Mesenchymal stem cell (in vitro differentiated cells and primary cell): ENCODE measurements at regions not wholly inside any gene's neighbourhood (a gene's known extent, or its start where the extent isn't known, plus 50 kb on each side); places are given as distances from the start of the nearest gene placed in this dataset.

ENCODE experiments used
- DNase-seq: peaks from one replicate; pipeline ENCODE4 v3.0.0-alpha.2; 2013
- H2AFZ ChIP-seq: one replicate; pipeline ENCODE4 v1.6.1; 2013; ENCODE audit warnings: low read depth, mild to moderate bottlenecking, control low read depth, inconsistent platforms, low read length, moderate library complexity
- H2AK5ac ChIP-seq: 2 replicates; pipeline ENCODE4 v1.6.1; 2013; ENCODE audit warnings: low read length, moderate library complexity, mild to moderate bottlenecking, inconsistent platforms; ENCODE audit not compliant: severe bottlenecking
- H2BK120ac ChIP-seq: one replicate; pipeline ENCODE4 v1.6.1; 2013; ENCODE audit warnings: low read depth, mild to moderate bottlenecking, inconsistent platforms, low read length, moderate library complexity
- H2BK12ac ChIP-seq, 2 experiments: one replicate each; pipeline ENCODE4 v1.6.1; 2013; ENCODE audit warnings: inconsistent platforms in 2 of 2, low read length in 2 of 2, mild to moderate bottlenecking in 2 of 2, moderate library complexity in 2 of 2, control low read depth in 1 of 2
- H2BK15ac ChIP-seq: one replicate; pipeline ENCODE4 v1.6.1; 2013; ENCODE audit warnings: mild to moderate bottlenecking, low read depth, inconsistent platforms; ENCODE audit not compliant: poor library complexity, severe bottlenecking
- H2BK5ac ChIP-seq: 2 replicates; pipeline ENCODE4 v1.6.1; 2013; ENCODE audit warnings: low read depth, mild to moderate bottlenecking, low read length, control low read depth, inconsistent platforms; ENCODE audit not compliant: poor library complexity, severe bottlenecking
- H3K14ac ChIP-seq, 2 experiments: one replicate each; pipeline ENCODE4 v1.6.1; 2013; ENCODE audit warnings: inconsistent platforms in 2 of 2, low read length in 2 of 2, control low read depth in 1 of 2, mild to moderate bottlenecking in 1 of 2, moderate library complexity in 1 of 2
- H3K18ac ChIP-seq, 2 experiments: one replicate each; pipeline ENCODE4 v1.6.1; 2013; ENCODE audit warnings: inconsistent platforms in 2 of 2, low read length in 2 of 2, control low read depth in 1 of 2, low read depth in 1 of 2, mild to moderate bottlenecking in 1 of 2
- H3K23ac ChIP-seq, 2 experiments: one replicate each; pipeline ENCODE4 v1.6.1; 2013; ENCODE audit warnings: inconsistent platforms in 2 of 2, low read length in 2 of 2, mild to moderate bottlenecking in 2 of 2, moderate library complexity in 2 of 2, control low read depth in 1 of 2
- H3K27ac ChIP-seq: 2 replicates; pipeline ENCODE4 v1.5.1; 2013; ENCODE audit warnings: mild to moderate bottlenecking, moderate library complexity, low read length, control low read depth, inconsistent platforms; ENCODE audit not compliant: poor library complexity, severe bottlenecking
- H3K27me3 ChIP-seq, 2 experiments: 2 replicates each; pipeline versions ENCODE4 v1.6.1 to v1.7.0; 2013; ENCODE audit warnings: low read length in 2 of 2, mild to moderate bottlenecking in 2 of 2, moderate library complexity in 2 of 2, control low read depth in 1 of 2, inconsistent platforms in 1 of 2; ENCODE audit not compliant: control insufficient read depth in 1 of 2, insufficient read depth in 1 of 2
- H3K36me3 ChIP-seq, 2 experiments: 2 replicates each; pipeline versions ENCODE4 v1.6.1 to v1.7.0; 2013; ENCODE audit warnings: low read length in 2 of 2, control low read depth in 1 of 2, inconsistent platforms in 1 of 2, low read depth in 1 of 2, mild to moderate bottlenecking in 1 of 2; ENCODE audit not compliant: insufficient read depth in 2 of 2, control insufficient read depth in 1 of 2
- H3K4ac ChIP-seq, 2 experiments: one replicate each; pipeline ENCODE4 v1.6.1; 2013; ENCODE audit warnings: inconsistent platforms in 2 of 2, low read length in 2 of 2, mild to moderate bottlenecking in 2 of 2, moderate library complexity in 2 of 2, control low read depth in 1 of 2, low read depth in 1 of 2
- H3K4me1 ChIP-seq: 2 replicates; pipeline ENCODE4 v1.6.1; 2013; ENCODE audit warnings: low read depth, low read length, control low read depth; ENCODE audit not compliant: control insufficient read depth, insufficient read depth
- H3K4me2 ChIP-seq: 2 replicates; pipeline ENCODE4 v1.6.1; 2013; ENCODE audit warnings: low read length, mild to moderate bottlenecking, inconsistent platforms; ENCODE audit not compliant: poor library complexity, severe bottlenecking
- H3K4me3 ChIP-seq, 2 experiments: 2 replicates each; pipeline versions ENCODE4 v1.5.1 to v1.7.0; 2013; ENCODE audit warnings: low read length in 2 of 2, mild to moderate bottlenecking in 2 of 2, control low read depth in 1 of 2, low read depth in 1 of 2; ENCODE audit not compliant: insufficient read depth in 1 of 2
- H3K79me1 ChIP-seq: replicated peaks from 2 replicates; pipeline ENCODE4 v1.6.1; 2013; ENCODE audit warnings: mild to moderate bottlenecking, control low read depth, low read length, inconsistent platforms; ENCODE audit not compliant: poor library complexity, severe bottlenecking
- H3K9ac ChIP-seq: 2 replicates; pipeline ENCODE4 v1.7.0; 2013; ENCODE audit warnings: mild to moderate bottlenecking, low read length, moderate library complexity
- H3K9me3 ChIP-seq: 2 replicates; pipeline ENCODE4 v1.7.0; 2013; ENCODE audit warnings: mild to moderate bottlenecking, low read length; ENCODE audit not compliant: control insufficient read depth
- H4K8ac ChIP-seq: one replicate; pipeline ENCODE4 v1.6.1; 2013; ENCODE audit warnings: inconsistent platforms, mild to moderate bottlenecking, low read length, moderate library complexity
- H4K91ac ChIP-seq: one replicate; pipeline ENCODE4 v1.6.1; 2013; ENCODE audit warnings: mild to moderate bottlenecking, low read length, inconsistent platforms
- WGBS: methylation state at CpG from one replicate; pipeline ENCODE4 v1.1.7; 2013; ENCODE audit warnings: mixed read lengths; 5-methylcytosine and 5-hydroxymethylcytosine counted together

GRCh38 chr18:47721876-47722275 is 208.6 kb downstream of the SMAD2 start:
- no peak overlapping the region for H3K4me2 ChIP-seq
- H3K4ac ChIP-seq = no peak overlapping the region
- no peak overlapping the region for H4K91ac ChIP-seq
- H3K14ac ChIP-seq = no peak overlapping the region
- no peak overlapping the region for H2BK15ac ChIP-seq
- no peak overlapping the region for H3K23ac ChIP-seq
- no peak overlapping the region for H3K9ac ChIP-seq
- H3K4me1 ChIP-seq = no peaks in the 10 kb centered on the region
- no peaks in the 10 kb centered on the region for H3K9me3 ChIP-seq
- no peak overlapping the region for H2BK120ac ChIP-seq
- H4K8ac ChIP-seq = no peak overlapping the region
- no peak overlapping the region for H3K18ac ChIP-seq
- H3K79me1 ChIP-seq = no peaks in the 10 kb centered on the region
- DNase-seq = no peak
- H2AFZ ChIP-seq = no peak overlapping the region
- H3K36me3 ChIP-seq = no peaks in the 10 kb centered on the region
- no peak overlapping the region for H3K4me3 ChIP-seq
- H2AK5ac ChIP-seq = no peak overlapping the region
- no peak overlapping the region for H3K27ac ChIP-seq
- H2BK12ac ChIP-seq = no peak overlapping the region
- peaks cover 0 to 5% of the 10 kb centered on the region in 2 experiments for H3K27me3 ChIP-seq
- WGBS = 85% methylated on average over 15 of the region's 16 CpGs
- no peak overlapping the region for H2BK5ac ChIP-seq

- H2AFZ ChIP-seq = no peak overlapping the region
- no peak overlapping the region for H3K27ac ChIP-seq
- no peaks in the 10 kb centered on the region for H3K9me3 ChIP-seq
- H3K14ac ChIP-seq = no peak overlapping the region
- no peak for DNase-seq
- no peak overlapping the region for H4K8ac ChIP-seq
- H3K18ac ChIP-seq = no peak overlapping the region
- 89% methylated on average over 3 of the region's 3 CpGs for WGBS
- H3K4me2 ChIP-seq = no peak overlapping the region
- no peak overlapping the region for H2BK15ac ChIP-seq
- no peak overlapping the region for H2BK12ac ChIP-seq
- no peak overlapping the region for H2BK120ac ChIP-seq
- no peak overlapping the region for H3K9ac ChIP-seq
- H3K79me1 ChIP-seq = no peaks in the 10 kb centered on the region
- H4K91ac ChIP-seq = no peak overlapping the region
- no peak overlapping the region for H3K4ac ChIP-seq
- H3K4me3 ChIP-seq = no peak overlapping the region
- no peak overlapping the region for H2AK5ac ChIP-seq
- H3K27me3 ChIP-seq = peaks cover 0 to 5% of the 10 kb centered on the region in 2 experiments
- H3K36me3 ChIP-seq = no peaks in the 10 kb centered on the region
- no peak overlapping the region for H2BK5ac ChIP-seq
- H3K23ac ChIP-seq = no peak overlapping the region
- H3K4me1 ChIP-seq = no peaks in the 10 kb centered on the region
Observed at GRCh38 chr18:47720741-47721140, 209.7 kb downstream of the SMAD2 start.

GRCh38 chr18:47719096-47719780 is 211.2 kb downstream of the SMAD2 start:
- Histone ChIP-seq H3K9me3 (no peaks in the 10 kb centered on the region), H3K4me1 (no peaks in the 10 kb centered on the region), H4K91ac (no peak overlapping the region), H2AFZ (no peak overlapping the region), H3K36me3 (no peaks in the 10 kb centered on the region), H3K4me2 (no peak overlapping the region), H3K27me3 (peaks cover 0 to 9% of the 10 kb centered on the region in 2 experiments), H3K23ac (no peak overlapping the region), H3K79me1 (no peaks in the 10 kb centered on the region), H3K27ac (no peak overlapping the region), H2BK12ac (no peak overlapping the region), H4K8ac (no peak overlapping the region), H3K4ac (no peak overlapping the region), H2BK5ac (no peak overlapping the region), H3K18ac (no peak overlapping the region), H2BK120ac (no peak overlapping the region), H3K9ac (no peak overlapping the region), H2AK5ac (no peak overlapping the region), H3K14ac (no peak overlapping the region), H3K4me3 (no peak overlapping the region), H2BK15ac (no peak overlapping the region)
- WGBS = 68% methylated on average over 7 of the region's 7 CpGs
- DNase-seq = no peak

- Histone ChIP-seq H2AK5ac (no peak overlapping the region), H2BK15ac (no peak overlapping the region), H3K9me3 (no peaks in the 10 kb centered on the region), H3K23ac (no peak overlapping the region), H4K8ac (no peak overlapping the region), H3K27ac (no peak overlapping the region), H2AFZ (no peak overlapping the region), H2BK5ac (no peak overlapping the region), H3K36me3 (no peaks in the 10 kb centered on the region), H4K91ac (no peak overlapping the region), H2BK12ac (no peak overlapping the region), H3K4me1 (no peaks in the 10 kb centered on the region), H3K4me3 (no peak overlapping the region), H3K14ac (no peak overlapping the region), H3K79me1 (no peaks in the 10 kb centered on the region), H3K9ac (no peak overlapping the region), H3K18ac (no peak overlapping the region), H3K4ac (no peak overlapping the region), H2BK120ac (no peak overlapping the region), H3K4me2 (no peak overlapping the region), H3K27me3 (peaks cover 0 to 9% of the 10 kb centered on the region in 2 experiments)
- no peak for DNase-seq
- WGBS = 71% methylated on average over 1 of the region's 1 CpG
Observed at GRCh38 chr18:47718646-47719045, 211.8 kb downstream of the SMAD2 start.
